ENCODE measurements at regions not wholly inside any gene's neighbourhood (a gene's known extent, or its start where the extent isn't known, plus 50 kb on each side); places are given as distances from the start of the nearest gene placed in this dataset.
"Not testable (repeated sequence)": the region's sequence is repeated elsewhere in the genome, so short reads cannot be mapped to it uniquely, and the experiment has no call there.

DNA sequence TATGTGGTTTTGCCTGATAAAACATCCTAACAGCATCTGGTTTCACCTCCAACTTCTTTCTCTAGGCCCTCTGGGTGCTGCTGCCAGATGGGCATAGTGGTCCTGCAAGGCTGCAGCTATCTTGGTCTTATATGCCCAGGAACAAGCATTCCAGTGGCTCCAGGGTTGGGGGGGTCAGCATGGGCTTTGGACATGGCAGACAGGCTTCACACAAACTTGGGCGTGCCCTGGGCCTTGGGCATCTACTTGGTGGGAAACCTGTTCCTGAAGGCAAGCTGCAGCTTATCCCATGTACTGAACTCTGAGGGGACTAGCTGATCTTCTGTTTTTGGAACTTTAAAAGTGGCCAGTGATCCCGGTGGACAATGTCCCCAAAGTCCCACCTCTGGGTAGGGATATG lies 54.9 kb upstream of the ZNF678 start:
- DNase-seq: no peak

DNA sequence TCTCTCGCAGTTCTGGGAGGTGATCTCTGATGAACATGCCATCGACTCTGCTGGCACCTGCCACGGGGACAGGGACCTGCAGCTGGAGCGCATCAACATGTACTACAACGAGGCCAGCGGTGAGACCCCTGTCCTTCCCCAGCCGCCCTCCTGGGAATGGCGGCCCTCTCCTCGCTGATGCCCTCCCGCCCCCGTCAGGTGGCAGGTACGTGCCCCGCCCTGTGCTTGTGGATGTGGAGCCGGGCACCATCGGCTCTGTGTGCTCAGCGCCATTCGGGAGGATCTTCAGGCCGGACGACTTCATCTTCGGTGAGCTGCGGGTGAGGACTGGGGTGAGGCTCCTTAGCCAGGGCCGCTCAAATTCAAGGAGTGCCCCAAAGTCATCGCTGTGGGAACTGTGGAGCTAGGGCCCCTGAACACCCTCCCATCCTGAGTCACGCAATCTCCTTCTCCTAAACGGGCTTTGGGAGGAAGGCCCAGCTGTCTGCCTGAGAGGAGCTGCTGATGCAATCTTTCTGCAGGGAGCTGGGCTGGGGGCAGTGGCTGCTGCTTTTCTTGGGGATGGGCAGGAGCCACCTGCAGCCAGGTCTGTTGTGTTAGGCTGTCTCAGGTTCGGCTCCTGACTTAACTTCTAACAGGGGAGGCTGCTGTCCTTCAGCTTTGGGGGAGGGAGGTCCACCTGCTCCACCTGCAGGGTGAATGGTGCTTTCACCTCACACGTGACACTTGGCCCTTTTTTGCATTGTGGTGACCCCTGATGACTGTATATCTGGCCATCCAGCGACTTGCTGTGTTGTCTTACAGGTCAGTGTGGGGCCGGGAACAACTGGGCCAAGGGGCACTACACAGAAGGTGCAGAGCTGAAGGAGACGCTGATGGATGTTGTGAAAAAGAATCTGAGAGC lies 56.6 kb upstream of the ZNF678 start:
- DNase-seq: not testable (repeated sequence)

DNA sequence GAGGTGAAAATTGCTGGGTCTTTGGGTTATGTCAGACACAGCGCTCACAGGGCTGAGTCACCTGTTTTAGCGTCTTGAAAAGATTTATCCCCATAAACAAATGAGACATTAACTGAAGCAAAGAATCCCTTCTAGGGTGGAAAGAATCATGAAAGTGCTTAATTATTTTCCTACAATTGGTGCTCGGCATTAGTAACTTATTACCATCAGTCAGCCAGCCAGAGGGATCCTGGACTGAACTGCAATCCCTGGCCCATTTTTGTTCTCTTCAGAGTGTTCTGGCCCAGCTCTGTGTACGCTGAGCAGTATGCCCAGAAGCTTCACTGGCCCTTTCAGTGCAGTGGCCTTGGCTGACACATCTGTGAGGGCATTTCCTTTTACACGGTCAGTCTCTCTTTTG lies 67.3 kb upstream of the ZNF678 start:
- DNase-seq: not testable (repeated sequence)

DNA sequence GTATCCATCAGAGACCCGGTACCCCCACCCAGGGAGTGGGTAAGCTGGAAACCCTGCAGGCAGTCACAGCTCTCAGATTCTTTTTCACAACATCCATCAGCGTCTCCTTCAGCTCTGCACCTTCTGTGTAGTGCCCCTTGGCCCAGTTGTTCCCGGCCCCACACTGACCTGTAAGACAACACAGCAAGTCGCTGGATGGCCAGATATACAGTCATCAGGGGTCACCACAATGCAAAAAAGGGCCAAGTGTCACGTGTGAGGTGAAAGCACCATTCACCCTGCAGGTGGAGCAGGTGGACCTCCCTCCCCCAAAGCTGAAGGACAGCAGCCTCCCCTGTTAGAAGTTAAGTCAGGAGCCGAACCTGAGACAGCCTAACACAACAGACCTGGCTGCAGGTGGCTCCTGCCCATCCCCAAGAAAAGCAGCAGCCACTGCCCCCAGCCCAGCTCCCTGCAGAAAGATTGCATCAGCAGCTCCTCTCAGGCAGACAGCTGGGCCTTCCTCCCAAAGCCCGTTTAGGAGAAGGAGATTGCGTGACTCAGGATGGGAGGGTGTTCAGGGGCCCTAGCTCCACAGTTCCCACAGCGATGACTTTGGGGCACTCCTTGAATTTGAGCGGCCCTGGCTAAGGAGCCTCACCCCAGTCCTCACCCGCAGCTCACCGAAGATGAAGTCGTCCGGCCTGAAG lies 69.3 kb upstream of the ZNF678 start:
- DNase-seq: not testable (repeated sequence)

DNA sequence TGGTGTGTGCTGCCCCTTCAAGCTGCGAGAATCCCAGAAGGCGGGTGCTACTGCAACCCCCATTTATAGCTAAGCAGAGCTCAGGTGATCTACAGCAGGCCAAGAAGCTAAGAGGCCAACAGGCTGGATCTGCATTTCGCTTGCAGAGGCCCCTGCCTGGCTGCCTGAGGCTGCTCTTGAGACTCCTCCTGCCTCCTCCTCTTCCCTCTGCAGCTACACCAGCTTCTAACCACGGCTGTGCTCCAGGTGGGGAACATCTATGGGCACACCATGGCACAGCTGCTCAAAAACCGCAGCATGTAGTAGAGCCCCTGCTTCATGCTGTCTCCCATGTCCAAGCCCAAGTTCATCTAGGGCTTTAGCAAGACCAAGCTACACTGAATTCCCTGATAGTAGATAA lies 72.9 kb upstream of the ZNF678 start:
- DNase-seq: no peak

DNA sequence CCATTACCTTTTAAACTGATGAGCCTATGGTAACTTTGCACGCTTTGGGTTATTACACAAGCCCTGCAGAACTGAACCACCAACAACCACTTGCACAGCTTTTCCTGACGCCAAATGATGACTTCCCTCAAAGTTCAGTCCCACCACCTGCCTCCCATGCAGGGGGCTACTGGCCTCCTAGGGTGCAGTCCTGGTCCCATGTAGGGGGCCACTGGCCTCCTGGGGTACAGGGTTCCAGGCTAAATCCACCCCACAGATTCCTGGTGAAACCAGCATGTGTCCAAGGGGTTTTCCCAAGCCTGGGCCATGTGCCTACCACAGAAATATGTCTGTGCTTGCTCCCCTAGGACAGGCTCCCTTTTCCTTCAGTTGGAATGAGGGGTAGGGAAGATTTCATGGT lies 73.4 kb upstream of the ZNF678 start:
- no peak for DNase-seq

DNA sequence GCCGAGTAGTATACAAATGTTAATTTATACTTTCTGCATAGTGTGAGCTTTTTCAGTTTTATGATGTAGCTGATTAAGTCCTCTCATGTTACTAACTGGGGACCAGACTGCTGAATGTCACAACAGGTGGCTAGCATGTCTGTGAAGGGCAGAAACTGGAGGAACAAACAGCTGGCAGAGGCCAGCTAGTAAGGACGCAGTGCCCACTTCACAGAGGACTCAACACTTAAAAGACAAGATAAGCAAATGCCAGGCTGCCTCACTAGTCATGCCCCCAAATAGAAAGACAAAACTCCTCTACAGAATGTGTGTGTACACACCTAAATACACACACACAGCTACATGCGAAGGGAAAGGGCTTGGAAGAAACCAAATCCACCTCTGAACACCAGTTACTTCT lies 73.8 kb upstream of the ZNF678 start:
- DNase-seq: no peak

DNA sequence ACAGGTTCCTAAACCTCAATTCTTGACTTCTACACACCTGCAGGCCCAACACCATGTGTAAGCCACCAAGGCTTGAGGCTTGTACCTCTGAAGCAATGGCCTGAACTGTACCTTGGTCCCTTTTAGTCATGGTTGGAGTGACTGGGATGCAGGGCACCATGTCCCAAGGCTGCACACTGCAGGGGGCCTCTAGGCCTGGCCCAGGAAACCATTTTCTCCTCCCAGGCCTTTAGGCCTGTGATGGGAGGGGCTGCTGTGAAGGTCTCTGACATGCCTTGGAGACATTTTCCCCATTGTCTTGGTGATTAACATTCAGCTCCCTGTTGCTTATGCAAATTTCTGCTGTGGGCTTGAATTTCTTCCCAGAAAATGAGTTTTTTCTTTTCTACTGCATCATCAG lies 75.8 kb upstream of the ZNF678 start:
- no peak for DNase-seq

DNA sequence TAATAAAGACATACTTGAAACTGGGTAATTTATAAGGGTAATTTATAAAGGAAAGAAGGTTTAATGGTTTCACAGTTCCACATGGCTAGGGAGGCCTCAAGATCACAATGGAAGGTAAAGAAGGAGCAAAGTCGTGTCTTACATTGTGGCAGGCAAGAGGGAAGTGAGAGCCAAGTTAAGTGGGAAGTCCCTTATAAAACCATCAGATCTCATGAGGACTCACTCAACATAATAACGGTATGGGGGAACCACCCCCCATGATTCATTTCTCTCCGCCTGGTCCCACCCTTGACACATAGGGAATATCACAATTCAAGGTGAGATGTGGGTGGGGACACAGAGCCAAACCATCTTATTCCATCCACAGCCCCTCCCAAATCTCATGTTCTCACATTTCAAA lies 76.8 kb upstream of the ZNF678 start:
- no peak for DNase-seq

DNA sequence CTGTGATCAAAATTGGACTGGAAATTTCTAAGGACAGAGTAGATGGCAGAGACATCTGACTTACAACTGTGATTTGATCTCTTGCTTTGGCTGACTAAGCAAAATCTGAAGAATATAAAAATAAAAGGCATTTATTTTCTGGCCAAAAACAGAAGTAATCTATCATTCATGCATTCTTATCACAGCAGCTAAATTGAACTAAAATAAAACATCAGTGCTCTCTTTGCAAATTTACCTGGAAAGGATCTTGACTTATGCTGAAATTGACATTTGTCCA lies 81.4 kb upstream of the ZNF678 start:
- DNase-seq: no peak

DNA sequence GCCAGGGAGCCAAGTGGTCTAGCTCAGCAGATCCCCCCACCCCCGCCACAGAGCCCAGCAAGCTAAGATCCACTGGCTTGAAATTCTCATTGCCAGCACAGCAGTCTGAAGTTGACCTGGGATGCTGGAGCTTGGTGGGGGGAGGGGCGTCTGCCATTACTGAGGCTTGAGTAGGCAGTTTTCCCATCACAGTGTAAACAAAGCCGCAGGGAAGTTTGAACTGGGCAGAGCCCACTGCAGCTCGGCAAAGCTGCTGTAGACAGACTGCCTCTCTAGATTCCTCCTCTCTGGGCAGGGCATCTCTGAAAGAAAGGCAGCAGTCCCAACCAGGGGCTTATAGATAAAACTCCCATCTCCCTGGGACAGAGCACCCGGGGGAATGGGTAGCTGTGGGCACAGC lies 89.3 kb upstream of the ZNF678 start:
- DNase-seq: not testable (repeated sequence)

DNA sequence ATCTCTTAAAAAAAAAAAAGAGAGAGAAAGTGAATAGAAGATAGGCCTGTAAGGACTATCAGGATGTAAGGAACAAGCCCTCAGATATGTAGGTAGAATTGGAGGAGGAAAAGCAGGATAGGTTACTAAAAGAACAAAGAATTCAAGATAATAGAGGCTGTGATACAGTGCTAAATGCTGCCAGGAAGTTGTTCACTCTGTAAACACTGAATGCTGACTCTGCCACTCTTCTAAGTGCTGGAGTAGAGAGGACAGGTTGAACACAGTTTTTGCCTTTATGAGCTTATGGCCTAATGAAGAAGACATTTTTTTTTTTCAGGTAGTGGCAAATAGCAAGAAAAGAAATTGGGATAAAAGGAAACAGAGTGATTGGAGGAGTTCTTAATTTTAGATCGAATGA lies 90.6 kb upstream of the ZNF678 start:
- DNase-seq: no peak

DNA sequence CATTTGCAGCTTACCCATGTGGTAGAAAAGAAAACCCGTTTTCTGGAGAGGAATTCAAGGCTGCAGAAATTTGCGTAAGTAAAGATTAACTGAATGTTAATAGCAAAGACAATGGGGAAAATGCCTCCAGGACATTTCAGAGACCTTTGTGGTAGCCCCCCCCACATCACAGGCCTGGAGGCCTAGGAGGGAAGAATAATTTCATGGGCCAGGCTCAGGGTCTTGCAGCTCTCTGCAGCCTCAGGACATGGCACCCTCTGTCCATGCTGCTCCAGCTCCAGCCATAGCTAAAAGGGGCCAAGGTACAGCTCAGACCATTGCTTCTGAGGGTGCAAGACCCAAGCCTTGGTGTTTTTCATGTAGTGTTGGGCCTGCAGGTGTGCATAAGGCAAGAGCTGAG lies 92.7 kb upstream of the ZNF678 start:
- no peak for DNase-seq

DNA sequence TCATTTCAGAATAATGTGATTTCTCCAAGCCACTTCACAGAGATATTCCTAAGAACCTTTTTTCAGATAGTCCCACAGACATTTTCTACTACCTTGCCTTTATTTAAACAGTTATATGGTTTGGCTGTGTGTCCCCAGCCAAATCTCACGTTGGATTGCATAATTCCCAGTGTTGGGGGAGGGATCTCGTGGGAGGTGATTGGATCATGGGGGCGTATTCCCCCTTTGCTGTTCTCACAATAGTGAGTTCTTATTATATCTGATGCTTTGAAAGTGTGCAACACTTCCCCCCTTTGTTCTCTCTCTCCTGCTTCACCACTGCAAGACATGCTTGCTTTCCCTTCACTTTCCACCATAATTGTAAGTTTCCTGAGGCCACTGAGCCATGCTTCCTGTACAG lies 93.6 kb upstream of the ZNF678 start:
- DNase-seq: no peak

DNA sequence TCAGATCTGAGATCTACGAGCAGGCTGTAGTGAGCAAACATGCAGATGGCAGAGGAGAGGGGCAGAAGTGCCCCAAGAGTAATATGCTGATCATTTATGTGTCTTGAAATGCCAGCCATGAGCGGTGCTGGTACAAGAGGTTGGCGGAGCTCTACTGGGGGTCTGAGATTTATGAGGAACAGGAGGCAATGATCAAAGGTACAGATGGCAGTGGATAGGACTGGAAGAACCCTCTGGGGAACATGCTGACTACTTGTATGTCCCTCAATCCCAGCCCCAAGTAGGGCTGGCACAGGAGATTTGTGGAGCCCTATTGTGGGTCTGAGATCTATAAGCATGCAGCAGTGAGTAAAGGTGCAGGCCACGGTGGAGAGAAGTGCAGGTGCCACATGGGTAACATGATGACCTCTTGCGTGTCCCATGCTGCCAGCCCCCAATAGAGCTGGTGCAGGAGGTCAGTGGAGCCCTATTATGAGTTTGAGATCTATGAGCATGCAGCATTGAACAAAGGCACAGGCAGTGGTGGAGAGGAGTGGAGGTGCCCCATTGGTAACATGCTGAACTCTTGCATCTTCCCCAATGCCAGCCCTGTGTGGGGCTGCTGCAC lies 97.2 kb upstream of the ZNF678 start:
- no peak for DNase-seq

DNA sequence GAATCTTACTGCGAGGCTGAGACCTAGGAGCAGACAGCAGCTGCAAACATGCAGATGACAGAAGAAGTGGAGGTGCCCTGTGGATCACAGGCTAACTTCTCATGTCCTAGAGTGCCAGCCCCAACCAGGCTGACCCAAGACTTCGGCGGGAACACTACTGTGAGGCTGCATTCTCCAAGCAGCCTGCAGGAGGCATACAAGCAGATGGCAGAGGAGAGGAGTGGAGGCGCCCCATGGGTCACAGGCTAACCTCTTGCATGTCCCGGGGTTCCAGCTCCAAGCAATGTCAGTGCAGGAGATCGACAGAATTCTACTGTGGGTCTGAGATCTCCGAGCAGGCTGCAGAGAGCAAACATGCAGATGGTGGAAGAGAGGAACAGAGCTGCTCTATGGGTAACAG lies 98.1 kb upstream of the ZNF678 start:
- DNase-seq: no peak

DNA sequence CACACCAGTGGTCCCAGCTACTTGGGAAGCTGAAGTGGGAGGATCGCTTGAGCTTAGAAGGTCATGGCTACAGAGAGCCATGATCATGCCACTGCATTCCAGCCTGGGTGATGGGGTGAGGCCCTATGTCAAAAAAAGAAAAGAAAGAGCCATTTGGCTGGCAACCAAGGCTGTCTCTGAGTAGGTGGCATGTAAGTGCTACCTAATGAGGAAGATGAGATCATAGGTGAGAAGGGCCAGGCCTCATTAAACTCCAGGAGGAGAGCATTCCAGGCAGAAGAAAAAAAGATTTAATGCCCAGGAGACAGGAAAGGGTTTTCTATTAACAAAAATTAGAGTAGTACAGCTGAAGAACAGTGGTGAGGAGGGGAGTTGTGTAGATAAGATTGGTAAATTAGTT lies 103.4 kb upstream of the ZNF678 start:
- DNase-seq: no peak

DNA sequence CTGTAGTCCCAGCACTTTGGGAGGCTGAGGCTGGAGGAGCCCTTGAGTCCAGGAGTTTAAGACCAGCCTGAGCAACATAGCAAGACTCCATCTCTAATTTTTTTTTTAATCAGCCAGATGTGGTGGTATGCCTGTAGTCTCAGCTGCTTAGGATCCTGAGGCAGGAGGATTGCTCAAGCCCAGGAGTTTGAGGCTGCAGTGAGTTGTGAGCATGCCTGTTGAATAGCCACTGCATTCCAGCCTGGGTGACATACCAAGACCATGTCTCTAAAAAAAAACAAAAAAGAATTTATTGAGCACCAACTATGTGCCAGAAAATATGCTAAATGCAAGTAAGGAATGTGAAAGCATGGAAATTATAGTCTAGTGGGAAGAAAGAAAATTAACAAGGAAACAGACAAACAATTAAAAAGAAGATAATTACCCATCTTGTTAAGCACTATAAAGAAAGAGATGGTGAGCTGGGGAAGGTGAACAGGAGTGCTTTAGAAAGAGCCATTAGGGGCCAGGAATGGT lies 104.0 kb upstream of the ZNF678 start:
- no peak for DNase-seq

DNA sequence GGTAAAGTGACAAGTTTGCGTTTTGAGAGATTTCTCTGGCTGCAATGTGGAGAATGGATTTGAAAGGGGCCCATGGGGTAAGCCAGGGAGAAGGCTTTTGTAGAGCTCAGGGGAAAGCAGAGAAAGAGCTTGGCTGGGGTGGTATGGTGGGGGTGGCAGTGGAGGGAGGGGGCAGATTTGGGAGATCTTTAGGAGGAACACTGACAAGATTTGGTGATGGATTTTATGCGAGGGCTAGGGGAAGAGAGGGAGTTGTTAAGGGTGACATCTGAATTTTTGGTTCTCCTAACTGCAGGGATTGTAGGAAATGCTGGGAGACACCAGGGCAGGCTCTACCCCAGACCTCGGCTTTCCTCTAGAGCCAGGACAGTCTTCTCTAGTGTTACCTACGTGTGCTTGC lies 108.7 kb upstream of the ZNF678 start:
- DNase-seq: no peak

DNA sequence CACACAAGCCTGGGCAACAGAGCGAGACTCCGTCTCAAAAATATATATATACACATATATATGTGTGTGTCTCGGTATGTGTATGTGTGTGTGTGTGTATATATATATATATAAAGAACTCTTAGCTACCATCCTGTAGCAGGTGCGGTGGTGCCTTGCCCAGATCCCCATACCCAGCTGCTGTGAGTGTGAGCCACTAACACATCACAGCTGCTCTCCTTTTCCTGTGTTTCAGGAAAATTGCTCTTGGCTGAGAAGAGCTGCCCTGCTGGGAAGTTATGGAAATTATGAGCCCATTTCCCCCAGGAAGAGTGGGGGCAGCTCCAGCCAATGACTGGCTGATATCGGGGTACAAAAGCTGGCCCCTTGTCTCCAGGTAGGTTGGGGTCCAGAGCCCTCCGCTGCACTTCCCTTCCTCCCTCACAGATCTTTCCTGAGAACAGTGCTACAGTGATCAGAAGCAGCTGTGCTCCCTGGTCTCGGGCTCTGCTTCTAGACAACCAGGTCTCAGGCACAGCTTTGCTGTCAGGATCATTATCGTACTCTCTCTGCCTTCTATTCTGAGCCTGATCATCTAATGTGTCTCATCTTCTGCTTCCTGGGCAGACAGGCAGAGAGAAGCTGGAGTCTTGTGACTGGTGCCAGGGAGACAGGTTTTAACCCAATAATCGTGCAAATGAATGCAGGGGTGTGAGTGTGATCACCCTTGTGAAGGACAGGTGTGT lies 109.6 kb upstream of the ZNF678 start:
- no peak for DNase-seq

DNA sequence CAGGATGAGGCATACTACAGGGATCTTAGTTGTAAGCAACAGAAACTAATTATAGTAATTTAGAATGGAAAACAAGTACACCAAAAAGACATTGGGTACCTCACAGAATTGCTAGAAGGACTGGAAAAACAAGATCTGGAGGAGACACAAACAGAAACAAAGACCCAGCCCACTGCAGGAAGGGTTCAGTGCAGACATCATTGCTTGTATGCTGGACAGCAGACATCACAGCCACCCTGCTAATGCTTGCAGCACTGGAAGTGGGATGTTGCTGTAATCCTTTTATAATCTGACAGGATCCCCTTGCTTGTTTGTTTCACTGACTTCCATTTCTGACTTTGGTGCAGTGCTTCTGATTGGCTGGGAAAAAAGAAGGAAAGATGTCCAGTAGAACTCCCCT lies 111.4 kb upstream of the ZNF678 start:
- DNase-seq: no peak

DNA sequence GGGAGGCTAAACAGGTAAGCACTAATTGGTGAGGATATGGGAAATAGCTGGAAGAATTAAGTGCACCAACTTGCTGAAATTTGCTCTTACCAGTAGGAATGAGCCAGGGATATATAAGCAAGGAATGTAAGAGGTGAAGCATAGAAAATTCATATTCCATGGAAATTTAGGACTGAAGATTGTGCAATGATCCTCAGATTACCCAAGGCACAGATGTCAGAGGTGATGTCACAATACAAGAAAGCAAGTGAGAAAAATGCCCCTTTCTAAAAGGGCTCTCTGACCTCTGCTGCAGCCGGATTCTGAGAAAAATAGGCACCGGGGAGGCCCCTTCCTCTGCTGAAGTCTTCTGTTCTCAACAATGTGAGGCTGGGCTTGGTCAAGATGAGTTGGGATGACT lies 112.3 kb upstream of the ZNF678 start:
- DNase-seq: no peak

DNA sequence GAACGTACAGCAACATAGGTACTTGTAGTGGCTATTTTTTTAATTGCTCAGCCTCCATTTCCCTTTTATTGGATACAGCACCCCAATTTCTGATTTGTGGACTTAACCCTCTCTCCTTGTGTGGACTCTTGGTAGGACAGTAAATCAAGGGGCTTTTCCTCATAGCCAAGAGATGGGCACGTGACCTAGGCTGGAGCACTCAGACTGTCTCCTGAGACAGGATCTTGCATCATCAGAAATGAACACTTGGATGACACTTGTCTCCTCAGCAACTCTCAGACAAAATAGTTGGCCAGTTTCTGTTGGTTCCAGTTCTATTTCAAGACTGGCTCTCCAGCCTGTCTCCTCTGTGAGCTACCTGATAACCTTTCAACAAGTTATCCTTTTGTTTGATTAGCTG lies 112.9 kb upstream of the ZNF678 start:
- no peak for DNase-seq

Measured in activated effector memory CD4-positive, alpha-beta T cell treated with anti-CD3 and anti-CD28 coated beads, Interleukin-2, amount 50 U/mL, for 16 hours (primary cell).